Activated T-cell treated with anti-CD3 and anti-CD28 coated beads, Interleukin-2, amount 50 U/mL, for 48 hours (primary cell): ENCODE measurements at regions not wholly inside any gene's neighbourhood (a gene's known extent, or its start where the extent isn't known, plus 50 kb on each side); places are given as distances from the start of the nearest gene placed in this dataset.
"Not testable (repeated sequence)": the region's sequence is repeated elsewhere in the genome, so short reads cannot be mapped to it uniquely, and the experiment has no call there.

Source experiments
- DNase-seq, 2 experiments: peaks; one replicate each; pipeline ENCODE4 v3.0.0-alpha.2; 2020

- no peak for DNase-seq
Measured at GRCh38 chr5:17690473-17690872, 56.2 kb downstream of the TAF11L14 start.

- no peak for DNase-seq
Measured at GRCh38 chr5:17691762-17692161, 57.5 kb downstream of the TAF11L14 start.

- DNase-seq: no peak
Measured at GRCh38 chr5:17694371-17694770, 60.1 kb downstream of the TAF11L14 start.

- DNase-seq: no peak
Measured at GRCh38 chr5:17694914-17695313, 60.7 kb downstream of the TAF11L14 start.

GRCh38 chr5:17696627-17697026 lies 62.4 kb downstream of the TAF11L14 start:
- no peak for DNase-seq

- DNase-seq: no peak
Measured at GRCh38 chr5:17697671-17698070, 63.4 kb downstream of the TAF11L14 start.

- DNase-seq: no peak
Measured at GRCh38 chr5:17709011-17709710, 74.9 kb downstream of the TAF11L14 start.

- DNase-seq: no peak
Measured at GRCh38 chr5:17713301-17713700, 79.0 kb downstream of the TAF11L14 start.

- no peak for DNase-seq
Measured at GRCh38 chr5:17714186-17714585, 79.9 kb downstream of the TAF11L14 start.

- no peak for DNase-seq
Measured at GRCh38 chr5:17719592-17719991, 85.3 kb downstream of the TAF11L14 start.

- no peak for DNase-seq
Measured at GRCh38 chr5:17720071-17720470, 85.8 kb downstream of the TAF11L14 start.

GRCh38 chr5:17723876-17724275 lies 89.6 kb downstream of the TAF11L14 start:
- DNase-seq: no peak

- DNase-seq: no peak
Measured at GRCh38 chr5:17727098-17727497, 92.8 kb downstream of the TAF11L14 start.

- no peak for DNase-seq
Measured at GRCh38 chr5:17730421-17730820, 96.2 kb downstream of the TAF11L14 start.

- DNase-seq: no peak
Measured at GRCh38 chr5:17732351-17732923, 98.2 kb downstream of the TAF11L14 start.

- no peak for DNase-seq
Measured at GRCh38 chr5:17734011-17734410, 99.8 kb downstream of the TAF11L14 start.

- DNase-seq: no peak
Measured at GRCh38 chr5:17735761-17736160, 101.5 kb downstream of the TAF11L14 start.

GRCh38 chr5:17737092-17737491 lies 102.8 kb downstream of the TAF11L14 start:
- no peak for DNase-seq

- DNase-seq: no peak
Measured at GRCh38 chr5:17738446-17738845, 104.2 kb downstream of the TAF11L14 start.

- no peak for DNase-seq
Measured at GRCh38 chr5:17743580-17744435, 109.5 kb downstream of the TAF11L14 start.

GRCh38 chr5:17748201-17748600 lies 113.9 kb downstream of the TAF11L14 start:
- DNase-seq: no peak

GRCh38 chr5:17748941-17749340 lies 114.7 kb downstream of the TAF11L14 start:
- DNase-seq: no peak

GRCh38 chr5:17755406-17755805 lies 121.1 kb downstream of the TAF11L14 start:
- DNase-seq: not testable (repeated sequence)

- DNase-seq: no peak
Measured at GRCh38 chr5:17761326-17761725, 127.1 kb downstream of the TAF11L14 start.
